ENCODE measurements at regions not wholly inside any gene's neighbourhood (a gene's known extent, or its start where the extent isn't known, plus 50 kb on each side); places are given as distances from the start of the nearest gene placed in this dataset.

GRCh38 chr7:79590916-79591623 lies 137.6 kb upstream of the MAGI2 start:
- Mint-ChIP-seq H3K27ac (no peak overlapping the region), H3K9me3 (no peaks in the 10 kb centered on the region), H3K27me3 (peaks cover 5% of the 10 kb centered on the region), H3K4me3 (no peak overlapping the region), H3K4me1 (ENCODE audit: low read depth) (no peaks in the 10 kb centered on the region), H3K36me3 (ENCODE audit: low read depth) (no peaks in the 10 kb centered on the region)

DNA sequence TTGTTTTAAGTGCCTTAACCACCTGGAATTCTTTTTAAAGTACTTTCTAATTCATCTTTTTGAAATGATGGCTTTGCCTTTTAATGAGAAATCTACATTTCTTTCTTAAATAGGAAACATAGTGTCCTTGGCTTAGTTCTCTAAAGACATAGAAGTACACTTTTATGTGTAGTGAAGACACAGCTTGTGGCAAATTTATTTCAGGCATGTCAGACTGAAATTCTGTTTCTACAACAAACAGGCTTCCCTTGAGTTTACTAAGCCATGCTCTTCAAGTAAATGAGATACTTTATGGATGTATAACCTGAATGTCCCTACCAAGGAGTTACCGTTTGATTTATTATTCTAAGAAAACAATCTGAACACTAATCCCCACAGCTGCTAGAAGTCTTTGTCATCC lies 136.9 kb upstream of the MAGI2 start:
- H3K4me3 Mint-ChIP-seq, result no peak overlapping the region
- no peak overlapping the region for H3K27ac Mint-ChIP-seq
- H3K4me1 Mint-ChIP-seq (ENCODE audit: low read depth), result no peaks in the 10 kb centered on the region
- H3K27me3 Mint-ChIP-seq, result peaks cover 10% of the 10 kb centered on the region
- H3K9me3 Mint-ChIP-seq, result no peaks in the 10 kb centered on the region
- no peaks in the 10 kb centered on the region for H3K36me3 Mint-ChIP-seq (ENCODE audit: low read depth)

- Mint-ChIP-seq H3K27me3 (no peaks in the 10 kb centered on the region), H3K4me3 (no peak overlapping the region), H3K9me3 (no peaks in the 10 kb centered on the region), H3K4me1 (ENCODE audit: low read depth) (no peaks in the 10 kb centered on the region), H3K27ac (no peak overlapping the region), H3K36me3 (ENCODE audit: low read depth) (no peaks in the 10 kb centered on the region)
Observed at GRCh38 chr7:79570903-79571302, 117.4 kb upstream of the MAGI2 start.

- Mint-ChIP-seq H3K27me3 (no peaks in the 10 kb centered on the region), H3K9me3 (no peaks in the 10 kb centered on the region), H3K4me1 (ENCODE audit: low read depth) (no peaks in the 10 kb centered on the region), H3K4me3 (no peak overlapping the region), H3K27ac (no peak overlapping the region), H3K36me3 (ENCODE audit: low read depth) (no peaks in the 10 kb centered on the region)
Observed at GRCh38 chr7:79563821-79564522, 110.5 kb upstream of the MAGI2 start.

- no peak overlapping the region for H3K27ac Mint-ChIP-seq
- no peaks in the 10 kb centered on the region for H3K36me3 Mint-ChIP-seq (ENCODE audit: low read depth)
- H3K4me3 Mint-ChIP-seq, result no peak overlapping the region
- H3K9me3 Mint-ChIP-seq, result peaks cover 3% of the 10 kb centered on the region
- no peaks in the 10 kb centered on the region for H3K4me1 Mint-ChIP-seq (ENCODE audit: low read depth)
- H3K27me3 Mint-ChIP-seq, result no peaks in the 10 kb centered on the region
Observed at GRCh38 chr7:79555571-79555970, 102.1 kb upstream of the MAGI2 start.

GRCh38 chr7:79553811-79554555 lies 100.5 kb upstream of the MAGI2 start:
- Mint-ChIP-seq H3K27me3 (no peaks in the 10 kb centered on the region), H3K4me3 (no peak overlapping the region), H3K4me1 (ENCODE audit: low read depth) (no peaks in the 10 kb centered on the region), H3K27ac (no peak overlapping the region), H3K36me3 (ENCODE audit: low read depth) (no peaks in the 10 kb centered on the region), H3K9me3 (peaks cover 3% of the 10 kb centered on the region)

- H3K4me1 Mint-ChIP-seq (ENCODE audit: low read depth), result no peaks in the 10 kb centered on the region
- H3K27ac Mint-ChIP-seq, result no peak overlapping the region
- peaks cover 3% of the 10 kb centered on the region for H3K9me3 Mint-ChIP-seq
- no peaks in the 10 kb centered on the region for H3K36me3 Mint-ChIP-seq (ENCODE audit: low read depth)
- no peaks in the 10 kb centered on the region for H3K27me3 Mint-ChIP-seq
- H3K4me3 Mint-ChIP-seq, result no peak overlapping the region
Observed at GRCh38 chr7:79552463-79552862, 99.0 kb upstream of the MAGI2 start.

- Mint-ChIP-seq H3K27me3 (no peaks in the 10 kb centered on the region), H3K4me1 (ENCODE audit: low read depth) (no peaks in the 10 kb centered on the region), H3K4me3 (no peak overlapping the region), H3K36me3 (ENCODE audit: low read depth) (no peaks in the 10 kb centered on the region), H3K27ac (no peak overlapping the region), H3K9me3 (no peaks in the 10 kb centered on the region)
Observed at GRCh38 chr7:79548727-79549126, 95.3 kb upstream of the MAGI2 start.

DNA sequence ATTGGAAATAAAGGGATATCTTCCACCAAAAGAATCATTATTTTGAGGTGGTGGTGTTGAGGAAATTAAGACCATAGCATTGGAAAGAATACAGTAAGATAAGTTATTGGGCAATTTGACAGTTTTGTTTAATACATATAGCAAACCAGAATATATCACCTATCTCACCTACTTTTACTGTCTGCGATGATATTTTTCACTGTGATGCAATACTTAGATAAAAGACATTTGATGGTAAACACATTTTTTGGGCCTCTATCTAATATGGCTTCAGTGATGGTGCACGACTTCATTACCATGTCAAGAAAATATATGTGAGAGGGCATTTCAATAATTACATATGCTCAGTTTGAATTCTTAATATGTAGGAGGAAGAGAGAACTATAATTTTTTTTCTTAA lies 93.7 kb upstream of the MAGI2 start:
- H3K27ac Mint-ChIP-seq, result no peak overlapping the region
- no peaks in the 10 kb centered on the region for H3K36me3 Mint-ChIP-seq (ENCODE audit: low read depth)
- H3K27me3 Mint-ChIP-seq, result no peaks in the 10 kb centered on the region
- no peak overlapping the region for H3K4me3 Mint-ChIP-seq
- H3K9me3 Mint-ChIP-seq, result no peaks in the 10 kb centered on the region
- H3K4me1 Mint-ChIP-seq (ENCODE audit: low read depth), result no peaks in the 10 kb centered on the region

DNA sequence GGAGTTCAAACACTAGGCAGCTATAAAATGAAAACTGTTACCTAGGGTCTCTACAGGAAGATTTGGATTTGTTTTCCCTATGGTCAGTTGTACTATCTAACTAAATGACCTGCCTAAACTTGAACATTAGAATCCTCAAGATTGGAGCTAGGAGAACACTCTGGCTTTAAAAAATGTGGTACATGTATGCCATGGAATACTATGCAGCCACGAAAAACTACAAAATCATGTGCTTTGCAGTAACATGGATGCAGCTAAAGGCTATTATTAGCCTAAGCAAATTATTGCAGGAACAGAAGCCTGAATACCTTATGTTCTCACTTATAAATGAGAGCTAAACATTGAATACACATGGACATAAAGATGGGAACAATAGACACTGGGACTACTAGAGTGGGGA lies 87.1 kb upstream of the MAGI2 start:
- H3K27me3 Mint-ChIP-seq, result no peaks in the 10 kb centered on the region
- H3K4me1 Mint-ChIP-seq (ENCODE audit: low read depth), result no peaks in the 10 kb centered on the region
- no peak overlapping the region for H3K27ac Mint-ChIP-seq
- H3K9me3 Mint-ChIP-seq, result no peaks in the 10 kb centered on the region
- no peak overlapping the region for H3K4me3 Mint-ChIP-seq
- H3K36me3 Mint-ChIP-seq (ENCODE audit: low read depth), result no peaks in the 10 kb centered on the region

DNA sequence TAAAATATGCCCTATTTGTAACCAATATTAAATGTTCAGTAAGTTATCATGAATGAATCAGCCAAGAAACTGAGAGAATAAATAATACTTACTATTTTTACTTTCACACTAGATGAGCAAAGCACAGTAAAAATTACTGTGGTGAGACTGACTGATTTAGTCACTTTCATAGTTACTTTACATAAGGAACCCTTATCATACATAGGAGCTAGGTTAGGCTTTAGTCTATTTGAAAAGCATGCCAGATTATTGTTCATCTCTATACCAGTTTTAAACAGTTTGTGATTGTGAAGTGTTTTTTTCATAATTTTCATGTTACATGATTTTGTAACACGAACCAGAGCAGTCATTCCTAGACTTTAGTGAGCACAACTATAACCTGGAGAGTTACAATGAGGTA lies 80.7 kb upstream of the MAGI2 start:
- no peaks in the 10 kb centered on the region for H3K27me3 Mint-ChIP-seq
- H3K27ac Mint-ChIP-seq, result no peak overlapping the region
- peaks cover 5% of the 10 kb centered on the region for H3K9me3 Mint-ChIP-seq
- H3K36me3 Mint-ChIP-seq (ENCODE audit: low read depth), result no peaks in the 10 kb centered on the region
- H3K4me1 Mint-ChIP-seq (ENCODE audit: low read depth), result no peaks in the 10 kb centered on the region
- no peak overlapping the region for H3K4me3 Mint-ChIP-seq

DNA sequence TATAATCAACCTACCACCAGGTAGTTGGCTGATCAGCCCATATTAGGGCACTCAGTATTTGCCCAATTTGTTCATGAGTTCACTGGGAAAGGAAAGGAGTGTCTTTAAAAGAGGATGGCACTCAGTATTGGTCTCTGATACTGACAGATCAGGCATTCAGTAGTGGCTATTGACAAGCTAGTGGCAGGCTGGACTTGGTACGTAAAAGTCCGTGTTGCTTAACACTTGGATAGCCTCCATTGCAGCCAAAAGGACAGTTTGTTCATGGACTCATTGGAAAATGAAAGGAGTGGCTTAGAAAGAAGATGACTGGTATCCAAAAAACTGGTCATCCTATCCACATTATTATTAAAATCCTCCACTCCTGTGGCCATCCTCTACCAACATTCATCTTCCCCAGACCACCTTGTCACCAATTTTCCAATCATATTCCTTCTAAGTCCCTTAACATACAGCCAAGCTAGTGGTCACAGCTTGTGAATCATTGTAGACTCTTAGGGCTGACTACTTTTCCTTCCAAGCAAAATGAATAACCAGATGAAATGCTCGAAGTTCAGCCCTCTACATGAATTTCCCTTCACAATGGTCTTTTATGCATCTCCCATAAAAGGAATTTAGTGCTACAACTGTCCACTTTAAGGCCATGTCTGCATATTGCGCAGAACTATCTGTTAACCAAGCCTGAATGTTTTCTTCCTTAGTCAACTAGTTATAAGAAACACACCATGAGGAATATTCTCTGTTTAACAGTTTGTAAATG lies 78.6 kb upstream of the MAGI2 start:
- Mint-ChIP-seq H3K36me3 (ENCODE audit: low read depth) (no peaks in the 10 kb centered on the region), H3K4me3 (no peak overlapping the region), H3K27ac (no peak overlapping the region), H3K27me3 (no peaks in the 10 kb centered on the region), H3K9me3 (peaks cover 5% of the 10 kb centered on the region), H3K4me1 (ENCODE audit: low read depth) (no peaks in the 10 kb centered on the region)

DNA sequence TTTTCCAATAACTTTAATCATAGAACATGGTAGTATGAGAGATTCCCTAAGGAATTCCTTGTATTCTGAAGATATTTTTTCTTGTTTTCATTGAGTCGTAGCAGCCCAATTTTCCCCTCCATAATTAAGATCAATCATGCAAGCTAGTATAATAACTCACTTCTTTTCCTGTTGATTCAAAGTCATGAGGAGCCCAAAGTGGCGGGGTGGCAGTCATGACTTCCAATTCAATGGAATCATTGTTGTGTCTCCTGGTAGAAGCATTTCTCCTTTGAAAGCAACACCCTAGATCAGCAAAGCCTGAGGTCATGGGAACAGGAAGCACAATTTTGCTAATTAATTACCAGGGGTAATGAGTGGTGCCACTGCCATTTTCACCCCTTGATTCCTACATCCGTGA lies 77.6 kb upstream of the MAGI2 start:
- H3K27ac Mint-ChIP-seq, result no peak overlapping the region
- H3K36me3 Mint-ChIP-seq (ENCODE audit: low read depth), result no peaks in the 10 kb centered on the region
- no peaks in the 10 kb centered on the region for H3K27me3 Mint-ChIP-seq
- H3K4me1 Mint-ChIP-seq (ENCODE audit: low read depth), result no peaks in the 10 kb centered on the region
- peaks cover 5% of the 10 kb centered on the region for H3K9me3 Mint-ChIP-seq
- H3K4me3 Mint-ChIP-seq, result no peak overlapping the region

DNA sequence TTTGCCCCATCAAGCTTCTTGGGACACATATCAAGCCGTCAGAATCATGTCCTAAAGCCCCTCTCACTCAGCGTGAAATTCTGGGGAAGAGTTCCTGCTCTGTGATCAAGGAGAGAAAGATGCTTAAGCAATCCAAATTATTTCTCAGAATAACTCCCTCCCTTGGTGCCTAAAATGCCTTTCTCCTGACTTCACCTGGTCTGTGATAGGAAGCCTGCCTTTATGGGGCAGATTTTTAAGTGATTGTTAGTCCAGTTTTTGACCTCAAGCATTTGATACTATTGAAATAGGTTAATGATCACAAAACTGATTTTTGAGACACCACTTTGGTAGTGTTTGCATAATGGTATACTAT lies 76.4 kb upstream of the MAGI2 start:
- H3K36me3 Mint-ChIP-seq (ENCODE audit: low read depth), result no peaks in the 10 kb centered on the region
- peaks cover 5% of the 10 kb centered on the region for H3K9me3 Mint-ChIP-seq
- H3K27me3 Mint-ChIP-seq, result no peaks in the 10 kb centered on the region
- no peak overlapping the region for H3K27ac Mint-ChIP-seq
- H3K4me3 Mint-ChIP-seq, result no peak overlapping the region
- H3K4me1 Mint-ChIP-seq (ENCODE audit: low read depth), result no peaks in the 10 kb centered on the region
